ENCODE measurements at regions not wholly inside any gene's neighbourhood (a gene's known extent, or its start where the extent isn't known, plus 50 kb on each side); places are given as distances from the start of the nearest gene placed in this dataset.

- Mint-ChIP-seq H3K27me3 (ENCODE audit: insufficient read depth) (no peaks in the 10 kb centered on the region), H3K4me3 (no peak overlapping the region), H3K36me3 (ENCODE audit: low read depth) (no peaks in the 10 kb centered on the region), H3K27ac (no peak overlapping the region), H3K9me3 (no peaks in the 10 kb centered on the region), H3K4me1 (peaks cover 9% of the 10 kb centered on the region)
- Histone ChIP-seq H3K9ac (ENCODE audit: extremely low read depth, low read length, poor library complexity, severe bottlenecking) (no peak overlapping the region), H3K9me3 (ENCODE audit: control insufficient read depth, low read length) (no peaks in the 10 kb centered on the region), H3K4me3 (ENCODE audit: low read length) (no peak overlapping the region), H3K27me3 (ENCODE audit: control insufficient read depth, insufficient read depth, low read length, poor library complexity, severe bottlenecking) (no peaks in the 10 kb centered on the region), H3K27ac (ENCODE audit: low read depth, low read length) (no peak overlapping the region), H3K36me3 (ENCODE audit: control insufficient read depth, insufficient read depth, low read length) (no peaks in the 10 kb centered on the region), H3K4me1 (ENCODE audit: control insufficient read depth, insufficient read depth, low read length) (no peaks in the 10 kb centered on the region)
- no peak for TF ChIP-seq CTCF (conservative IDR thresholded peaks at IDR 0.05)
- 80 to 88% methylated on average over 1 to 3 of the region's 3 CpGs for WGBS, 2 experiments (ENCODE audit: insufficient coverage in 1 of 2, insufficient read length in 1 of 2)
- DNase-seq, result no peak
Measured at GRCh38 chr7:118330388-118330787, 105.9 kb downstream of the ANKRD7 start.

GRCh38 chr7:118346748-118347147 lies 122.2 kb downstream of the ANKRD7 start:
- H3K4me1 Mint-ChIP-seq, result peaks cover 15% of the 10 kb centered on the region
- Histone ChIP-seq H3K27me3 (ENCODE audit: control insufficient read depth, insufficient read depth, low read length, poor library complexity, severe bottlenecking) (no peaks in the 10 kb centered on the region), H3K9me3 (ENCODE audit: control insufficient read depth, low read length) (no peaks in the 10 kb centered on the region), H3K27ac (ENCODE audit: low read depth, low read length) (no peak overlapping the region), H3K4me3 (ENCODE audit: low read length) (no peak overlapping the region), H3K4me1 (ENCODE audit: control insufficient read depth, insufficient read depth, low read length) (peaks cover 14% of the 10 kb centered on the region), H3K9ac (ENCODE audit: extremely low read depth, low read length, poor library complexity, severe bottlenecking) (no peak overlapping the region), H3K36me3 (ENCODE audit: control insufficient read depth, insufficient read depth, low read length) (no peaks in the 10 kb centered on the region)
- peak overlapping the region; percentile 77 for H3K27ac Mint-ChIP-seq
- no peak for TF ChIP-seq CTCF (conservative IDR thresholded peaks at IDR 0.05)
- no peaks in the 10 kb centered on the region for H3K27me3 Mint-ChIP-seq (ENCODE audit: insufficient read depth)
- H3K36me3 Mint-ChIP-seq (ENCODE audit: low read depth), result no peaks in the 10 kb centered on the region
- peaks cover 6% of the 10 kb centered on the region for H3K9me3 Mint-ChIP-seq
- no peak overlapping the region for H3K4me3 Mint-ChIP-seq
- DNase-seq, result no peak

GRCh38 chr7:118349604-118350003 lies 125.1 kb downstream of the ANKRD7 start:
- H3K27me3 Mint-ChIP-seq (ENCODE audit: insufficient read depth), result no peaks in the 10 kb centered on the region
- H3K36me3 Mint-ChIP-seq (ENCODE audit: low read depth), result no peaks in the 10 kb centered on the region
- H3K9me3 Mint-ChIP-seq, result peaks cover 4% of the 10 kb centered on the region
- 100% methylated on average over 1 of the region's 1 CpG; no CpG with 5 or more reads in 1 of the 2 experiments for WGBS, 2 experiments (ENCODE audit: insufficient coverage in 1 of 2, insufficient read length in 1 of 2)
- TF ChIP-seq CTCF (conservative IDR thresholded peaks at IDR 0.05), result no peak
- H3K9ac ChIP-seq (ENCODE audit: extremely low read depth, low read length, poor library complexity, severe bottlenecking), result no peak overlapping the region
- DNase-seq, result no peak
- peaks cover 14% of the 10 kb centered on the region for H3K4me1 ChIP-seq (ENCODE audit: control insufficient read depth, insufficient read depth, low read length)
- no peak overlapping the region for H3K27ac Mint-ChIP-seq
- H3K27ac ChIP-seq (ENCODE audit: low read depth, low read length), result no peak overlapping the region
- H3K4me1 Mint-ChIP-seq, result peaks cover 25% of the 10 kb centered on the region
- H3K27me3 ChIP-seq (ENCODE audit: control insufficient read depth, insufficient read depth, low read length, poor library complexity, severe bottlenecking), result no peaks in the 10 kb centered on the region
- H3K4me3 ChIP-seq (ENCODE audit: low read length), result no peak overlapping the region
- peaks cover 1% of the 10 kb centered on the region for H3K9me3 ChIP-seq (ENCODE audit: control insufficient read depth, low read length)
- H3K4me3 Mint-ChIP-seq, result no peak overlapping the region
- H3K36me3 ChIP-seq (ENCODE audit: control insufficient read depth, insufficient read depth, low read length), result no peaks in the 10 kb centered on the region

Data from endodermal cell (in vitro differentiated cells).